ENCODE measurements at regions not wholly inside any gene's neighbourhood (a gene's known extent, or its start where the extent isn't known, plus 50 kb on each side); places are given as distances from the start of the nearest gene placed in this dataset.
"Not testable (repeated sequence)": the region's sequence is repeated elsewhere in the genome, so short reads cannot be mapped to it uniquely, and the experiment has no call there.

DNA sequence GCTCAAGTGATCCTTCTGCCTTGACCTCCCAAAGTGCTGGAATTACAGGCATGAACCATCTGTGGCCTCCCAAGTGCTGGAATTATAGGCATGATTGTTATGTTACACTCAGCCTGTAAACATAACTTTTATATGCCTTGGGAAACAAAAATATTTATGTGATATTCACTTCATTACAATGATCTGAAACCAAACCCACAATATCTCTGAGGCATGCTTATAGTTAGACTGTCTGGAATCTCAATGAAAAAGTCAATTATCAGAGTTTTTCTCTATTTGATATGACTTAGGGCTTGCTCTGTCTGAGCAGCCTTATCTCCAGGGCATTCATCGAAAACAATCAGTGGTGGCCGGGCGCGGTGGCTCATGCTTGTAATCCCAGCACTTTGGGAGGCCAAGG is 195.3 kb upstream of the MYO3A start:
- Histone ChIP-seq H3K36me3 (ENCODE audit: control insufficient read depth in 3 of 3, insufficient read depth in 2 of 3, low read depth in 1 of 3, low read length in 3 of 3) (no peaks in the 10 kb centered on the region), H3K4me3 (ENCODE audit: low read depth in 1 of 3, low read length in 3 of 3) (no peak overlapping the region), H3K9me3 (ENCODE audit: control insufficient read depth in 2 of 2, insufficient read depth in 1 of 2, low read depth in 1 of 2, low read length in 1 of 2) (no peaks in the 10 kb centered on the region), H3K27me3 (ENCODE audit: control insufficient read depth in 3 of 3, insufficient read depth in 3 of 3, low read length in 3 of 3) (no peaks in the 10 kb centered on the region), H3K27ac (ENCODE audit: low read depth in 1 of 3, low read length in 2 of 3) (no peak overlapping the region), H3K4me1 (ENCODE audit: control insufficient read depth in 3 of 3, insufficient read depth in 2 of 3, low read depth in 1 of 3, low read length in 2 of 3) (no peaks in the 10 kb centered on the region)
- DNase-seq (no peak), FAIRE-seq (no peak)
- WGBS, 3 donors = 84 to 96% (median 93%) methylated on average over 4 of the region's 4 CpGs

DNA sequence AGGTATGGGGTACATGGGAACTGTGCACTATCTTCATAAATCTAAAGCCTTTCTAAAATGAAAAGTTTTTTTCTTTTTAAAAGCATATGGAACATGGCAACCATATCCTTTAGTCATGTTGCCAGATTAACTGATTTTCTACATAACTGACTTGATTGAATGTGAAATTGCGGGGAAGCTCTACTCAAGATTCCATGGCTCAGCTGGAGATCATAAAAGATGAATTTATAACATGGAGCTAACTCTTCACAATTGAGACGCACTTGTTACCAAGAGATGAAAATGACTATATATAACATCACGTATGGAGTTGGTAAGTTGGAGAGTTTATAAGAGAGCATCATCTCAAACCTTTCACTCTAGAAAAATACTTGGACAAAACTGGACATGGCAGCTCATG is 190.2 kb upstream of the MYO3A start:
- Histone ChIP-seq H3K4me3 (ENCODE audit: low read depth in 1 of 3, low read length in 3 of 3) (no peak overlapping the region), H3K4me1 (ENCODE audit: control insufficient read depth in 3 of 3, insufficient read depth in 2 of 3, low read depth in 1 of 3, low read length in 2 of 3) (no peaks in the 10 kb centered on the region), H3K36me3 (ENCODE audit: control insufficient read depth in 3 of 3, insufficient read depth in 2 of 3, low read depth in 1 of 3, low read length in 3 of 3) (no peaks in the 10 kb centered on the region), H3K27ac (ENCODE audit: low read depth in 1 of 3, low read length in 2 of 3) (no peak overlapping the region), H3K27me3 (ENCODE audit: control insufficient read depth in 3 of 3, insufficient read depth in 3 of 3, low read length in 3 of 3) (no peaks in the 10 kb centered on the region), H3K9me3 (ENCODE audit: control insufficient read depth in 2 of 2, insufficient read depth in 1 of 2, low read depth in 1 of 2, low read length in 1 of 2) (no peaks in the 10 kb centered on the region)
- DNase-seq (no peak), FAIRE-seq (no peak)
- 92 to 94% (median 94%) methylated on average over 3 of the region's 3 CpGs for WGBS, 3 donors

DNA sequence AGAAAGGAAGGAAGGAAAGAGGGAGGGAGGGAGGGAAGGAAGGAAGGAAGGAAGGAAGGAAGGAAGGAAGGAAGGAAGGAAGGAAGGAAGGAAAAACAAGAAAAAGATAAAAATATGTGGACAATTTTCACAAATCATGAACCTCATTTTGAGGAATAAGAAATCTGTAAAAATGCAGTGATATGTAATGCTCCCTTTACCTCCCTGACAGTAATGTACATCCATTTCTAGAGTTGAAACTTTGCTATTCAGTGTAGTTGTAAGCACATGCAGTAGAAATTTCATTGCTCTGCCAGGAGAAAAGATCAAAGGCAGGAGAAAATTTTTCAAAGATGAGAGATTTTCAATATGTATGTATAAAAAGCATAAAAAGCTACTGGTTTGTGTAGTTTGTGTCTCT is 189.5 kb upstream of the MYO3A start:
- Histone ChIP-seq H3K9me3 (ENCODE audit: control insufficient read depth in 2 of 2, insufficient read depth in 1 of 2, low read depth in 1 of 2, low read length in 1 of 2) (no peaks in the 10 kb centered on the region), H3K4me1 (ENCODE audit: control insufficient read depth in 3 of 3, insufficient read depth in 2 of 3, low read depth in 1 of 3, low read length in 2 of 3) (no peaks in the 10 kb centered on the region), H3K27ac (ENCODE audit: low read depth in 1 of 3, low read length in 2 of 3) (no peak overlapping the region), H3K27me3 (ENCODE audit: control insufficient read depth in 3 of 3, insufficient read depth in 3 of 3, low read length in 3 of 3) (no peaks in the 10 kb centered on the region), H3K4me3 (ENCODE audit: low read depth in 1 of 3, low read length in 3 of 3) (no peak overlapping the region), H3K36me3 (ENCODE audit: control insufficient read depth in 3 of 3, insufficient read depth in 2 of 3, low read depth in 1 of 3, low read length in 3 of 3) (no peaks in the 10 kb centered on the region)
- DNase-seq = no peak
- FAIRE-seq = no peak

DNA sequence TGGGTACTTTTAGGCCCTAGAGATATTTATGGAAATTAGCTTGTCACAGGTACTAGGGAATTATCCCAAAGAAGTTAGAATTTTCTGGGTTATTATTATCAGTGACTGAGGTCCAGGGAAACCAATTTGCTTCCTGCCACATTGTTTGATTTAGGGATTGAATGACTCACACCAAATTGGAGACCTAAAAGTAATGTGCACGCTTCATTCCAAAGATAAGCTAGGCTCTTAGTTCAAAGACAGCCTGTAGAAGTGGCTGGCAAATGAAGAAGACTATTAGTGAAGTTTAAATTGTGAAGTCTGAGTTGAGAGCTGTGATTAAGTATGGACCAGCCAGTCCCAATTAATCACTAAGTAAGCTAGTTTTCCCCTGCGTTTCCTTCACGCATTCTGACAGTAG is 188.1 kb upstream of the MYO3A start:
- Histone ChIP-seq H3K4me1 (ENCODE audit: control insufficient read depth in 3 of 3, insufficient read depth in 2 of 3, low read depth in 1 of 3, low read length in 2 of 3) (no peaks in the 10 kb centered on the region), H3K27ac (ENCODE audit: low read depth in 1 of 3, low read length in 2 of 3) (no peak overlapping the region), H3K27me3 (ENCODE audit: control insufficient read depth in 3 of 3, insufficient read depth in 3 of 3, low read length in 3 of 3) (no peaks in the 10 kb centered on the region), H3K36me3 (ENCODE audit: control insufficient read depth in 3 of 3, insufficient read depth in 2 of 3, low read depth in 1 of 3, low read length in 3 of 3) (no peaks in the 10 kb centered on the region), H3K4me3 (ENCODE audit: low read depth in 1 of 3, low read length in 3 of 3) (no peak overlapping the region), H3K9me3 (ENCODE audit: control insufficient read depth in 2 of 2, insufficient read depth in 1 of 2, low read depth in 1 of 2, low read length in 1 of 2) (no peaks in the 10 kb centered on the region)
- no peak for FAIRE-seq
- no peak for DNase-seq
- 40 to 57% (median 50%) methylated on average over 3 of the region's 3 CpGs for WGBS, 3 donors

DNA sequence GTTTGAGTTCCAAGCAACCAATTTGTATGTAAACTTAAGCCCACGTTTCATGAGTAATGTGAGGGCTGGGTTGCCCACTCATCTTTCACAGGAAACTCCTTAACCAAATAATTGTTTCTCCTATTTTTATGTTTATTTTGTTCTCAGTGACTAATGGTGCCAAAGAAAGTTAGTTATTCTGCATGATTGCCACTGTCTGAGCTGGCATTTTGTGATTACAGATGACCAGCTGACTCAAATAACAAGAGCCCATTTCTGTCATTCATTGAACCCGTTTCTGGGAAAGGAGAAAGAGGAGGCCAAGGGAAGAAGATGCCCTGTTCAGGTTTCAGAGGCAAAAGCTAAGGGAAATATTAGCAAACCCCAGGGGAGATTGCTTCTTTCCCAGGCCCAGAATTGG is 186.9 kb upstream of the MYO3A start:
- H3K27ac ChIP-seq (ENCODE audit: low read depth in 1 of 3, low read length in 2 of 3) = no peak overlapping the region
- 44 to 55% (median 48%) methylated on average over 2 of the region's 2 CpGs for WGBS, 3 donors
- no peaks in the 10 kb centered on the region for H3K9me3 ChIP-seq (ENCODE audit: control insufficient read depth in 2 of 2, insufficient read depth in 1 of 2, low read depth in 1 of 2, low read length in 1 of 2)
- no peaks in the 10 kb centered on the region for H3K36me3 ChIP-seq (ENCODE audit: control insufficient read depth in 3 of 3, insufficient read depth in 2 of 3, low read depth in 1 of 3, low read length in 3 of 3)
- DNase-seq (no peak), FAIRE-seq (no peak)
- no peaks in the 10 kb centered on the region for H3K27me3 ChIP-seq (ENCODE audit: control insufficient read depth in 3 of 3, insufficient read depth in 3 of 3, low read length in 3 of 3)
- no peaks in the 10 kb centered on the region for H3K4me1 ChIP-seq (ENCODE audit: control insufficient read depth in 3 of 3, insufficient read depth in 2 of 3, low read depth in 1 of 3, low read length in 2 of 3)
- H3K4me3 ChIP-seq (ENCODE audit: low read depth in 1 of 3, low read length in 3 of 3) = no peak overlapping the region

DNA sequence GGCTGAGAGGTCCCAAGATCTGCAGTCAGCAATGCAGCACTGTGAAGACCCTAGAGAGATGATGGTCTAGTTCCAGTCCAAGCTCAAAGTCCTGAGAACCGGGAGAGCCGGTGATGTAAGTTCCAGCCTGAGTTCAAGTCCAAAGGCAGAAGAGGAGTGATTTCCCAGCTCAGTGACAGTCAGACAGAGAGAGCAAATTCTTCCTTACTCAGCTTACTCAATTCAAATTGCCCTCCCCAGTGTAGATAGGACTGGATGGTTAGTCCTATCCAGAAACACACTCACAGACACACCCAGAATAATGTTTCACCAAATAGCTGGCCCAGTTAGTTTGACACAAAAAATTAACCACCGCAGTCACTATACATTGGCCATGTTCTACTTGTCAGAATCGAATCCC is 185.5 kb upstream of the MYO3A start:
- DNase-seq = no peak

DNA sequence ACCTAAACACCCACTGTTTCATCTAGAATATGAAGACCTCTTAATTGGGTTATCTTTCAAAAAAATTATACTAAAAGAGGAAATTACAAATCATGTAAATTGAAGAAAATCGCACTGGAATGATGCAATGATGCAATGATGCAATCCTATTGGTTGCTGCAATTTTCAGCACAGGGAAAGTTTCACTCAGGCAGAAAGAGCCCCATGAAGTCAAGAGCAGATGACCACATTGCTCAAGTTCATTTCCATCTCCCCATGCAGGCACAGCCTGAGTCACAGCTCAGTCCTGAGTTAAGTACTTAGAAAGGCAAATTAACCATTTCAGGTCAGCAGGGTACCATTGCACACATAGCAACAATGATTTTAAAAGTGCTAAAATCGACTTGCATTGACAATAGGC is 180.3 kb upstream of the MYO3A start:
- H3K36me3 ChIP-seq (ENCODE audit: control insufficient read depth in 3 of 3, insufficient read depth in 2 of 3, low read depth in 1 of 3, low read length in 3 of 3) = no peaks in the 10 kb centered on the region
- DNase-seq = no peak
- no peak overlapping the region for H3K4me3 ChIP-seq (ENCODE audit: low read depth in 1 of 3, low read length in 3 of 3)
- H3K27me3 ChIP-seq (ENCODE audit: control insufficient read depth in 3 of 3, insufficient read depth in 3 of 3, low read length in 3 of 3) = no peaks in the 10 kb centered on the region
- no peak for FAIRE-seq
- no peak overlapping the region for H3K27ac ChIP-seq (ENCODE audit: low read depth in 1 of 3, low read length in 2 of 3)
- no peaks in the 10 kb centered on the region for H3K9me3 ChIP-seq (ENCODE audit: control insufficient read depth in 2 of 2, insufficient read depth in 1 of 2, low read depth in 1 of 2, low read length in 1 of 2)
- 51 to 59% (median 59%) methylated on average over 2 of the region's 2 CpGs for WGBS, 3 donors
- no peaks in the 10 kb centered on the region for H3K4me1 ChIP-seq (ENCODE audit: control insufficient read depth in 3 of 3, insufficient read depth in 2 of 3, low read depth in 1 of 3, low read length in 2 of 3)

More for the DNA sequence above, 185.5 kb upstream of the MYO3A start:
- Histone ChIP-seq H3K4me1 (ENCODE audit: control insufficient read depth in 3 of 3, insufficient read depth in 2 of 3, low read depth in 1 of 3, low read length in 2 of 3) (no peaks in the 10 kb centered on the region), H3K9me3 (ENCODE audit: control insufficient read depth in 2 of 2, insufficient read depth in 1 of 2, low read depth in 1 of 2, low read length in 1 of 2) (no peaks in the 10 kb centered on the region), H3K4me3 (ENCODE audit: low read depth in 1 of 3, low read length in 3 of 3) (no peak overlapping the region), H3K36me3 (ENCODE audit: control insufficient read depth in 3 of 3, insufficient read depth in 2 of 3, low read depth in 1 of 3, low read length in 3 of 3) (no peaks in the 10 kb centered on the region), H3K27ac (ENCODE audit: low read depth in 1 of 3, low read length in 2 of 3) (no peak overlapping the region), H3K27me3 (ENCODE audit: control insufficient read depth in 3 of 3, insufficient read depth in 3 of 3, low read length in 3 of 3) (no peaks in the 10 kb centered on the region)
- 87 to 88% (median 88%) methylated on average over 4 of the region's 4 CpGs for WGBS, 3 donors
- no peak for FAIRE-seq

DNA sequence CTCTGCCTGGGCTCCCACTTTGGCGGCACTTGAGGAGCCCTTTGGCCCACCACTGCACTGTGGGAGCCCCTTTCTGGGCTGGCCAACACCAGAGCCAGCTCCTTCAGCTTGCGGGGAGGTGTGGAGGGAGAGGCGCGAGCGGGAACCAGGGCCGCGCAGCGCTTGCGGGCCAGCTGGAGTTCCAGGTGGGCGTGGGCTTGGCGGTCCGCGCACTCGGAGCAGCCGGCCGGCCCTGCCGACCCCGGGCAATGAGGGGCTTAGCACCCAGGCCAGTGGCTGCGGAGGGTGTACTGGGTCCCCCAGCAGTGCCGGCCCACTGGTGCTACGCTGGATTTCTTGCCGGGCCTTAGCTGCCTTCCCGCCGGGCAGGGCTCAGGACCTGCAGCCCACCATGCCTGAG is 178.2 kb upstream of the MYO3A start:
- not testable (repeated sequence) for DNase-seq; H3K27ac ChIP-seq (ENCODE audit: low read depth in 1 of 3, low read length in 2 of 3); H3K36me3 ChIP-seq (ENCODE audit: control insufficient read depth in 3 of 3, insufficient read depth in 2 of 3, low read depth in 1 of 3, low read length in 3 of 3); H3K9me3 ChIP-seq (ENCODE audit: control insufficient read depth in 2 of 2, insufficient read depth in 1 of 2, low read depth in 1 of 2, low read length in 1 of 2); FAIRE-seq; H3K27me3 ChIP-seq (ENCODE audit: control insufficient read depth in 3 of 3, insufficient read depth in 3 of 3, low read length in 3 of 3); H3K4me3 ChIP-seq (ENCODE audit: low read depth in 1 of 3, low read length in 3 of 3); H3K4me1 ChIP-seq (ENCODE audit: control insufficient read depth in 3 of 3, insufficient read depth in 2 of 3, low read depth in 1 of 3, low read length in 2 of 3)
- 96 to 99% (median 96%) methylated on average over 13 to 24 of the region's 24 CpGs for WGBS, 3 donors

DNA sequence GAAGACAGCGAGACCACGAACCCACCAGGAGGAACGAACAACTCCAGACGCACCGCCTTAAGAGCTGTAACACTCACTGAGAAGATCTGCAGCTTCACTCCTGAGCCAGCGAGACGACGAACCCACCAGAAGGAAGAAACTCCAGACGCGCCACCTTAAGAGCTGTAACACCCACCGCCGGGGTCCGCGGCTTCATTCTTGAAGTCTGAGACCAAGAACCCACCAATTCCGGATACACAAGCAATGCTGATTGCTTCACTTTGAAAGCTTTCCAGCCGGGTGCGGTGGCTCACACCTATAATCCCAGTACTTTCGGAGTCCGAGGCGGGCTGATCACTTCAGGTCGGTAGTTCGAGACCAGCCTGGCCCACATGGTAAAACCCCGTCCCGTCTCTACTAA is 177.2 kb upstream of the MYO3A start:
- DNase-seq = no peak
- no peak overlapping the region for H3K4me3 ChIP-seq (ENCODE audit: low read depth in 1 of 3, low read length in 3 of 3)
- FAIRE-seq = no peak
- H3K36me3 ChIP-seq (ENCODE audit: control insufficient read depth in 3 of 3, insufficient read depth in 2 of 3, low read depth in 1 of 3, low read length in 3 of 3) = no peaks in the 10 kb centered on the region
- no peaks in the 10 kb centered on the region for H3K4me1 ChIP-seq (ENCODE audit: control insufficient read depth in 3 of 3, insufficient read depth in 2 of 3, low read depth in 1 of 3, low read length in 2 of 3)
- WGBS, 3 donors = 90 to 95% (median 94%) methylated on average over 24 of the region's 24 CpGs
- no peak overlapping the region for H3K27ac ChIP-seq (ENCODE audit: low read depth in 1 of 3, low read length in 2 of 3)
- no peaks in the 10 kb centered on the region for H3K27me3 ChIP-seq (ENCODE audit: control insufficient read depth in 3 of 3, insufficient read depth in 3 of 3, low read length in 3 of 3)
- H3K9me3 ChIP-seq (ENCODE audit: control insufficient read depth in 2 of 2, insufficient read depth in 1 of 2, low read depth in 1 of 2, low read length in 1 of 2) = no peaks in the 10 kb centered on the region

Data from small intestine (tissue), 7 donors.